GM18511 (cell line): ENCODE measurements at regions not wholly inside any gene's neighbourhood (a gene's known extent, or its start where the extent isn't known, plus 50 kb on each side); places are given as distances from the start of the nearest gene placed in this dataset.
A peak's percentile ranks its signal among the peaks of the same experiment; 100 is the strongest.
"Not testable (repeated sequence)": the region's sequence is repeated elsewhere in the genome, so short reads cannot be mapped to it uniquely, and the experiment has no call there.

Experiments
- ATAC-seq: cut with Tn5 transposase; IDR thresholded peaks from one replicate; pipeline ENCODE4 v1.9.1; 2021; ENCODE audit warnings: mild to moderate bottlenecking, moderate library complexity; ENCODE audit not compliant: unreplicated experiment

DNA sequence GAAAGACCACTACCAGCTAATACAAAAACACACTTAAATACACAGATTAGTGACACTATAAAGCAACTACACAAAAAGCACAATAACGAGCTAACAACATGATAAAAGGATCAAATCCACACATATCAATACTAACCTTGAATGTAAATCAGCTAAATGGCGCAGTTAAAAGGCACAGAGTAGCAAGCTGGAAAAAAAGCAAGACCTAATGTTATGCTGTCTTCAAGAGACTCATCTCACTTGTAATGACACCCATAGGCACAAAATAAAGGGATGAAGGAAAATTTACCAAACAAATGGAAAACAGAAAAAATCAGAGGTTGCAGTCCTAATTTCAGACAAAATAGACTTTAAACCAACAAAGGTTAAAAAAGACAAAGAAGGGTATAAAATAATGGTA lies 86.3 kb downstream of the NUS1 start:
- ATAC-seq, result no peak

GRCh38 chr6:117771403-117771802 lies 96.1 kb downstream of the NUS1 start:
- ATAC-seq, result peak; percentile 98

- peak; percentile 47 for ATAC-seq
Observed at GRCh38 chr6:117776441-117776840, 101.2 kb downstream of the NUS1 start.

DNA sequence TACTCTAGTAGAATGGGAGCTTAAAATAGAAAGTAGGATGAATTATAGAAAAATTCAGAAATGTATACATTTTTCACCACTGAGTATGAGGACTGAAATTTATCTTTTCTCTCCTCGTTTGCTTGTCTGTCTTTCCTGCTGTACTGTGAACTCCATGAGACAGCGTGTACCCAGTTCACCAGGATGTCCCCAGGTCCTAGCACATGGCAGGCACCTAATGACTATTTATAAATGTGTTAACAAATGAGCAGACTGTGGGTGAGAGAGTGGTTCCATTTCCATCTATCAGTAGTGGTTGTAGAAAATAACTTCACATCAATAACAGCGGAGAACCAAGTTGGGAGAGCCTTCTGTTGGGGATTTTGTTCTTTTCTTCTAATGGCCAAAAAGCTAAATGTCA lies 106.3 kb downstream of the NUS1 start:
- ATAC-seq, result no peak

DNA sequence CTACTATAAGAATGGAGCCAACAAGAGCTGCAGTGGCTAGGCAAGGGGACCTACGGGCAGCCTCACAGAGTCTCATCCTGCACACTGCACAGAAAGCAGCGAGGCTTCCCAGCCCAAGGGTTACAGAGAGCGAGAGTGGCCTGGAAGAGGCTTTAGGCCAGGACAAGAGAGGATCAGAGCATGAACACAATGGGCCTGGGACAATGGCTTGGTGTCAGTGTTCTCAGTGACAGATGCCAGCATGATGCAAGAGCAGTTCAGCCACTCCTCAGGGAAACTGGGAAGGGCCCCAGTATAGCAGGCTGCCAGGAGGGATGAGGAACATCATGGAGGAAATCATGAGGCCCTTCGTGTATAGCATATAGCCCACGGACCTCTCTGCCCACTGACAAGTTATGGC lies 108.0 kb downstream of the NUS1 start:
- ATAC-seq, result no peak

DNA sequence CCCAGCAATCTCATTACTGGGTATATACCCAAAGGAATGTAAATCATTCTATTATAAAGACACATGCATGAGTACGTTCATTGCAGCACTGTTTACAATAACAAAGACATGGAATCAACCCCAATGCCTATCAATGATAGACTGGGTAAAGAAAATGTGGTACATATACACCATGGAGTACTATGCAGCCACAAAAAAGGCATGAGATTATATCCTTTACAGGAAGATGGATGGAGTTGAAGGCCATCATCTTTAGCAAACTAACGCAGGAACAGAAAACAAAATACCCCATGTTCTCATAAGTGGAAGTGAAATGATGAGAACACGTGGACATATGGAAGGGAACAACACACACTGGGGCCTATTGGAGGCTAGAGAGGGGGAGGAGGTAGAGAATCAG lies 115.7 kb downstream of the NUS1 start:
- no peak for ATAC-seq

DNA sequence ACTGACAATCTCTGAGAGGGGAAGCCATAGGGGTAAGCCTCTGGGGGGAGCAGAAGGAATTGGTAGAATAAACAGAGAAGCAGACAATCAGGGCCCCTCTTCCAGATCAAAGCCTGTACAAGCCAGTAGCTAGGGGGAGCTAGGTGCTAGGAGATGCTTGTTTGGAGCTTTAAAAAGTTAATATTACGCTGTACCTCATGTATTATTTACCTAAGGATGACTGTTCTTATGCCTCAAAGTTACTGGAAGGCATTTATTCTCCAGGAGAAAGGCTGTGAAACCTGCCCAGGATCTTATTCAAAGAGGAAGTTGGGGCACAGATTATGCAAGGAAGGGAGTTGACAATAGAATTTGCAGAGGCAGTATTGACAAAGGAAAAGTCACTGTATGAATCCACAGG lies 111.8 kb upstream of the SLC35F1 start:
- ATAC-seq, result no peak

GRCh38 chr6:117798819-117799218 lies 108.2 kb upstream of the SLC35F1 start:
- not testable (repeated sequence) for ATAC-seq

DNA sequence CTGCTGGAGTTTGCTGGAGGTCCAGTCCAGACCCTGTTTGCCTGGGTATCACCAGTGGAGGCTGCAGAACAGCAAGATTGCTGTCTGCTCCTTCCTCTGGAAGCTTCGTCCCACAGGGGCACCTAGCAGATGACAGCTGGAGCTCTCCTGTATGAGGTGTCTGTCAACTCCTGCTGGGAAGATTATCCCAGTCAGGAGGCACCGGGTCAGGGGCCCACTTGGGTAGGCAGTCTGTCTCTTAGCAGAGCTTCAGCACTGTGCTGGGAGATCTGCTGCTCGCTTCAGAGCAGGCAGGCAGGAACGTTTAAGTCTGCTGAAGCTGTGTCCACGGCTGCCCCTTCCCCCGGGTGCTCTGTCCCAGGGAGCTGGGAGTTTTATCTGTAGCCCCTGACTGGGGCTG lies 96.8 kb upstream of the SLC35F1 start:
- no peak for ATAC-seq

GRCh38 chr6:117817499-117817898 lies 89.6 kb upstream of the SLC35F1 start:
- ATAC-seq, result no peak

DNA sequence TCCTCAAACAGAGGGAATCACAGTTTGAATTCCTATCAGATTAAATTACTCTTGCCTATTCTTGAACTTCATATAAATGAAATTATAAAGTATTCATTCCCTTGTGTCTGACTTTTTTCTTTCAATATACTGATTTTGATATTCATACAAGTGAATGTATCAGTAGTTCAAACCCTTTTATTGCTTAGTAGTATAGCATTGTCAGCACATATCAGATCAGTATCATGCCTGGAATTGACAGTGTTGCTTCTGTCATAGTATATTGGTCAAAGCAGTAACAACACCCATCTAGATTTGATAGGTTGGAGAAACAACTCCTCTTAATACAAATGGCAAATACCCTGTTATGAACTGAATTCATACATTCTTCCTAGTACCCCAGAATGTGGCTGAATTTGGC lies 89.1 kb upstream of the SLC35F1 start:
- ATAC-seq, result no peak

DNA sequence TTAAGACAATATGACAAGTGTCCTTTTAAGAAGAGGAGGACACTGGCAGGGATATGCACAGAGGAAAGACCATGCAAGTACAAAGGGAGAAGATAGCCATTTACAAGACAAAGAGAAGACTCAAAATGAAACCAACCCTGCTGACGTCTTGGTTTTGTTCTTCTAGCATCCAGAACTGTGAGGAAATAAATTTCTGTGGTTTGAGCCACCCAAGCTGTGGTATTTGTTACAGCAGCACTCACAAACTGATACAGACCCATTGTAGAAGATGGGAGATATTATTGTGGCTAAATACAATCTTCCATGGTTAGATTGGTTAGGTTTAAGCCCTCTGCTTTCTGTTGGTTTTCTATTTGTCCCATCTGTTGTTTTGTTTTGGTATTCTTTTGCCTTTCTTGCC lies 88.6 kb upstream of the SLC35F1 start:
- no peak for ATAC-seq

GRCh38 chr6:117829594-117830319 lies 77.3 kb upstream of the SLC35F1 start:
- no peak for ATAC-seq

DNA sequence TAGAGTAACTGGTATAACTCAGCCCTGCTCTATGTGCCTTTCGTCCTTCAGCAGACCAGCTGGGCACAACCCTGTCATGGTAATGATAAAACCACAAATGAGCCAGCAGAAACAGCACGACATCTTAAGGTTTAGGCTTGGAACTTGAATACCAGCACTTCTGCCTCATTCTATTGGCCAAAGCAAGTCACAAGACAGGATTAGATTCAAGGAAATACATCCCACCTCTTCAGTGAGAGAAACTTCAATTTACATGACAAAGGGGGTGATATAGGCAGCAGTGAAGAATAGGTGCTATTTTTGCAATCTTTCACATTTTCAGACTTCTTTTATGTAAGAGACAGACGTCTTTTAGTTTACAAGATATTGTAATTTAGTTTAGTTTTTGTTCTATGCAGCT lies 69.8 kb upstream of the SLC35F1 start:
- ATAC-seq, result no peak

- ATAC-seq, result peak; percentile 60
Observed at GRCh38 chr6:117840541-117840983, 66.5 kb upstream of the SLC35F1 start.

DNA sequence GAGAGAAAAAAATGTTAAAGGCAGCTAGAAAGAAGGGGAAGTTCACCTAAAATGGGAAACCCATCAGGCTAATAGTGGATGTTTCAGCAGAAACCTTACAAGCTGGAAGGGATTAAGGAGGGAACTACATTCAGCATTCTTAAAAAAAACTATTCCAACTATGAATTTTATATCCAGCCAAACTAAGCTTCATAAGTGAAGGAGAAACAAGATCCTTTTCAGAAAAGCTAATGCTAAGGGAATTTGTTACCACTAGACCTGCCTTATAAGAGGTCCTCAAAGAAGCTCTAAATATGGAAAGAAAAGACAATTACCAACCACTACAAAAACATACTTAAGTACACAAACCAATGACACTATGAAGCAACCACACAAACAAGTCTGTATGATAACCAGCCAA lies 59.2 kb upstream of the SLC35F1 start:
- no peak for ATAC-seq

DNA sequence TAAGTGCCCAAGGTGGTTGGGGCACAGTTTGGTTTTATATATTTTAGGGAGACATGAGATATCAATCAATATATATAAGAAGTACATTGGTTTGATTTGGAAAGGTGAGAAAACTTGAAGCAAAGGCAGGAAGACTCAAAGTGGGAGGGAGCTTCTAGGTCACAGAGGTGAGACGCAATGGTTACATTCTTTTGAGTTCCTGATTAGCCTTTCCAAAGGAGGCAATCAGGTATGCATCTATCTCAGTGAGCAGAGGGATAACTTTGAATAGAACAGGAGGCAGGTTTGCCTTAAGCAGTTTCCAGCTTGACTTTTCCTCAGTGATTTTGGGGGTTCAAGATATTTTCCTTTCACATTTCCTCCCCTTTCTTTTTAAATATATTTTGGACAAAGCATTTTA lies 58.0 kb upstream of the SLC35F1 start:
- ATAC-seq, result no peak
